ENCODE measurements at regions not wholly inside any gene's neighbourhood (a gene's known extent, or its start where the extent isn't known, plus 50 kb on each side); places are given as distances from the start of the nearest gene placed in this dataset.

DNA sequence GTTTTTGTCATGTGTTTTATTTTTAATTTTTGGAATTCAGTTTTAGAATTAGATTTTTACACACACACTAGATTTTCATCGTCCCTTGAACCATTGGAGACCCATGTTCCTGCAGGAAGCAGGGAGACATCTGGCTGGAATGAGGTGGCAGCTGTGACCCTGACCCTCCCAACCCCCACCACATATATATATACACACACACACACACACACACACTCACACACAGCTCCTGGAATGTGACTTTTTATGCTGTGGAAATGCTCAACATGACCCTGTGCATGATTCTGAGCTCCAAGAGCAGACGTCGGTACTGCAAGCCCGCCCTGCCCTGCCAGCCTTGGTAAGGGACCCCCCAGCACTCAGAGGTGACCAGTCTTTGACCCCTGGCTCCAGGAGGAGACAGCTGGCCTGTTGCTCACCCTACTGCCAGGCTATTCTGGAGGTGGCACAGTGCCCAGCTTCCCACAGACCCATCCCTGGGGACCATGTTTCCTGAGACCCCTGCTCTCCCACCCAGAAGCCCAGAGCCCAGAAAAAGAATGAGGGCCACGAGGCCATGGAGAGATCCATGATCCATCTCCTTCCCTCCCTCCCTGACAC, 103.2 kb upstream of the VSTM2B start:
- TF ChIP-seq, protein P1, sequence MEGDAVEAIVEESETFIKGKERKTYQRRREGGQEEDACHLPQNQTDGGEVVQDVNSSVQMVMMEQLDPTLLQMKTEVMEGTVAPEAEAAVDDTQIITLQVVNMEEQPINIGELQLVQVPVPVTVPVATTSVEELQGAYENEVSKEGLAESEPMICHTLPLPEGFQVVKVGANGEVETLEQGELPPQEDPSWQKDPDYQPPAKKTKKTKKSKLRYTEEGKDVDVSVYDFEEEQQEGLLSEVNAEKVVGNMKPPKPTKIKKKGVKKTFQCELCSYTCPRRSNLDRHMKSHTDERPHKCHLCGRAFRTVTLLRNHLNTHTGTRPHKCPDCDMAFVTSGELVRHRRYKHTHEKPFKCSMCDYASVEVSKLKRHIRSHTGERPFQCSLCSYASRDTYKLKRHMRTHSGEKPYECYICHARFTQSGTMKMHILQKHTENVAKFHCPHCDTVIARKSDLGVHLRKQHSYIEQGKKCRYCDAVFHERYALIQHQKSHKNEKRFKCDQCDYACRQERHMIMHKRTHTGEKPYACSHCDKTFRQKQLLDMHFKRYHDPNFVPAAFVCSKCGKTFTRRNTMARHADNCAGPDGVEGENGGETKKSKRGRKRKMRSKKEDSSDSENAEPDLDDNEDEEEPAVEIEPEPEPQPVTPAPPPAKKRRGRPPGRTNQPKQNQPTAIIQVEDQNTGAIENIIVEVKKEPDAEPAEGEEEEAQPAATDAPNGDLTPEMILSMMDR (IDR thresholded peaks at IDR 0.05; ENCODE audit: insufficient read depth, low read length, poor library complexity, severe bottlenecking), result no peak
- no peak for DNase-seq (ENCODE audit: extremely low read depth, insufficient read length)
- H3K27me3 ChIP-seq (replicated peaks; ENCODE audit: control insufficient read depth, insufficient read depth, low read length), result no peaks in the 10 kb centered on the region
- no peak overlapping the region for H3K4me3 ChIP-seq (replicated peaks; ENCODE audit: low read depth, low read length)
- no peaks in the 10 kb centered on the region for H3K36me3 ChIP-seq (ENCODE audit: control insufficient read depth, insufficient read depth, low read length)

DNA sequence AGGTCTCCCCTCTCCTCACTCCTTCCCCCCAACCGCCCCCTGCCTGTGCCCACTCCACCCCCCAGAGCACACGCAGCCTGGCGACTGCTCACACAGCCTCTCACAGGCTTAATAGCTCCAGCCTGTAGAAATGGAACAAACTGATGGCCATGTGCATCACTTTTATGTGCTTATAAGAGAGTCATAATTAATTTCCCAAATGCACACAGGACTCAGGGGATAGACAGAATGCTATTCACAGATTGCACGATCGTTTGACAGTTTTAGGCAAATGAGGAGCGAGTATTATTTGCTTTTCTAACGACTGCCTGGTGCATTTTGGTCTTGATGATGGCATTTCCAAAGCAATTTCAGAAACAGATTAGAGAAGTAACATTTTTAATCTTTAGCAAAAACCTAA, 97.7 kb upstream of the VSTM2B start:
- H3K36me3 ChIP-seq (ENCODE audit: control insufficient read depth, insufficient read depth, low read length), result no peaks in the 10 kb centered on the region
- DNase-seq (ENCODE audit: extremely low read depth, insufficient read length), result no peak
- H3K4me3 ChIP-seq (replicated peaks; ENCODE audit: low read depth, low read length), result no peak overlapping the region
- TF ChIP-seq, protein P1 (IDR thresholded peaks at IDR 0.05; ENCODE audit: insufficient read depth, low read length, poor library complexity, severe bottlenecking), result no peak
- no peaks in the 10 kb centered on the region for H3K27me3 ChIP-seq (replicated peaks; ENCODE audit: control insufficient read depth, insufficient read depth, low read length)

DNA sequence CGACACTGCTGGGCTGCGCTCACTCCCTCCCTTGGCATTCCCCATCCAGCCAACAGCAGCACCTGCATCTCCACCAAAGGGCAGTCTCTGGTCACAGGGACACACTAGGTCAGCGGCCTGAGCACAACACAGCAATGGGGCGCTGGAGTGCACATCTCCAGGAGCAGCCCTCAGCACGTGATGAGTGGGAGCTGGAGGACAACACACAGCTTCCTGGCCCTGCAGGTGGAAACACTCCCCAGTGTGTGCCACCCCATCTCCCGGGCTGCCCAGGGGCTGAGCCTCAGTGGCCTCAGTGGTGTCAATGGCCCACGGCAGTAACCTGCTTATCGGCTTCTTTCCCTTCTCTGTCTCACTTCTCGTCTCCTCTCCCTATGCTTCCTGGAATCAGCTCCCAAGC, 96.8 kb upstream of the VSTM2B start:
- TF ChIP-seq, protein P1 (IDR thresholded peaks at IDR 0.05; ENCODE audit: insufficient read depth, low read length, poor library complexity, severe bottlenecking), result no peak
- no peak for DNase-seq (ENCODE audit: extremely low read depth, insufficient read length)

DNA sequence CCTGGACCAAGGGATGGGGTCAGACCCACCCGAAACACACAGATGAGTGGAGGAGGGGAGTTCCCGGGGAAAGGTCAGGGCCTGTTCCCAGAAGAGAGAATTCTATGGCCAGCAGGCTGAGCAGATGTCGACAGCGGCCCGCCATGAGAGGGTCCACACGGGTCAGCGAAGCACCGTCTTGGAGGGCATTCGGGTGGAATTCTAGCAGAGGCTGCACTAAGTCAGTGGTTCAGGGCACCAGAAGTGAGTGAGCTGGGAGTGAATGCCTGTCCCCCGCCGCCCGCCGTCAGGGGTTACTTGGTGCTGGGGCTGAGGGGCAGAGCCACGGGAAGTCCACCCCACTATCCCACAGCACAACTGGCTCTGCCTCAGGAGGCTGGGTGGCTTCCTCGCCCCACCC, 96.2 kb upstream of the VSTM2B start:
- Histone ChIP-seq H3K4me3 (replicated peaks; ENCODE audit: low read depth, low read length) (no peak overlapping the region), H3K36me3 (ENCODE audit: control insufficient read depth, insufficient read depth, low read length) (no peaks in the 10 kb centered on the region), H3K27me3 (replicated peaks; ENCODE audit: control insufficient read depth, insufficient read depth, low read length) (no peaks in the 10 kb centered on the region)
- TF ChIP-seq, protein P1 (IDR thresholded peaks at IDR 0.05; ENCODE audit: insufficient read depth, low read length, poor library complexity, severe bottlenecking), result no peak
- no peak for DNase-seq (ENCODE audit: extremely low read depth, insufficient read length)

More for the DNA sequence above, 96.8 kb upstream of the VSTM2B start:
- no peaks in the 10 kb centered on the region for H3K27me3 ChIP-seq (replicated peaks; ENCODE audit: control insufficient read depth, insufficient read depth, low read length)
- no peak overlapping the region for H3K4me3 ChIP-seq (replicated peaks; ENCODE audit: low read depth, low read length)
- H3K36me3 ChIP-seq (ENCODE audit: control insufficient read depth, insufficient read depth, low read length), result no peaks in the 10 kb centered on the region

DNA sequence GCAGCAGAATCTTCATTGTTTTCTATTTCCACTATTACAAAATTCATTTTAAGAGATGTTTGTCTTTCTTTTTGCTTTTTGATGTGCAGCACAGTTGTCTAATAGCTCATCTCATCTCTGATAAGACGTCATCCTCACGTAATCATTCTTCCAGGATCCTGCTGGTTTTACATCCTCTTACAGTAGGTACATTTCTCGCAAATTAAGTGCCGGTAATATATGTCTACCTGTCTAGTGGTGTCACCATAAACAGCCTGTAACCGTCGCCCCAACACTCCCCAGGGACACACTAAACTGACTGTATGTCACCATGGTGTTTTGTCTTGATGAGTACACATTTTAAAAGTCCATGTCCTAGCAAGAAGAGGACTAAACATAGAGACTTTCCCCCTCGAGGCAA, 94.5 kb upstream of the VSTM2B start:
- Histone ChIP-seq H3K27me3 (replicated peaks; ENCODE audit: control insufficient read depth, insufficient read depth, low read length) (no peaks in the 10 kb centered on the region), H3K36me3 (ENCODE audit: control insufficient read depth, insufficient read depth, low read length) (no peaks in the 10 kb centered on the region), H3K4me3 (replicated peaks; ENCODE audit: low read depth, low read length) (no peak overlapping the region)
- no peak for DNase-seq (ENCODE audit: extremely low read depth, insufficient read length)
- TF ChIP-seq, protein P1 (IDR thresholded peaks at IDR 0.05; ENCODE audit: insufficient read depth, low read length, poor library complexity, severe bottlenecking), result no peak

DNA sequence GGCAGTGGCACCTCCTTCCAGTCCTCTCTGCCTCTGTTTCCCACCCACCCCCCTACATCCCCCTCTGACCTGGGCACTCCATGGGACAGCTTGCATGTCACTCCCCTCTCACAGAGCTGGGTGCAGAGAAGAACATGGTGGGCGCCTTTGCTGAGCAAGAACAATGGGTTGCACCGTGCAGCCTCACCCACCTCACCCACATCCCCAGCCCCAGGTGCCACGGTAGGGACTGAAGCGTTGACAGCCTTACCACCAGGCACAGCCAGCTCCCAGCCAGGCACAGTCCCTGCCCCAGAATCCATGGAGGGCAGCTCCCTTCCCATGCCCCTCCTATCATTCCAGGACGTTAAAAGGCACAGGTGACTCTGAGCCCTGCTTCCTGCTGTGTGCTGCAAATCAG, 93.1 kb upstream of the VSTM2B start:
- no peaks in the 10 kb centered on the region for H3K36me3 ChIP-seq (ENCODE audit: control insufficient read depth, insufficient read depth, low read length)
- DNase-seq (ENCODE audit: extremely low read depth, insufficient read length), result no peak
- H3K4me3 ChIP-seq (replicated peaks; ENCODE audit: low read depth, low read length), result no peak overlapping the region
- TF ChIP-seq, protein P1 (IDR thresholded peaks at IDR 0.05; ENCODE audit: insufficient read depth, low read length, poor library complexity, severe bottlenecking), result no peak
- H3K27me3 ChIP-seq (replicated peaks; ENCODE audit: control insufficient read depth, insufficient read depth, low read length), result no peaks in the 10 kb centered on the region
